Erythroblast (primary cell): ENCODE measurements at regions not wholly inside any gene's neighbourhood (a gene's known extent, or its start where the extent isn't known, plus 50 kb on each side); places are given as distances from the start of the nearest gene placed in this dataset.

ENCODE experiments used
- DNase-seq, 2 experiments: peaks; one replicate each; lab custom pipeline; 2025; lab: John Stamatoyannopoulos, UW
- GATA1 ChIP-seq: IDR thresholded peaks from 2 replicates; pipeline ENCODE4 v1.6.1; 2011; ENCODE audit warnings: low read depth, mild to moderate bottlenecking, control low read depth, low read length, moderate library complexity
- POLR2A ChIP-seq: IDR thresholded peaks from 2 replicates; pipeline ENCODE4 v1.6.1; 2011; ENCODE audit warnings: mild to moderate bottlenecking, low read length

GRCh38 chr16:66238696-66239095, 127.8 kb upstream of the CDH5 start:
- no peak for DNase-seq
- TF ChIP-seq GATA1 (no peak), POLR2A (no peak)

GRCh38 chr16:66236301-66236700, 130.2 kb upstream of the CDH5 start:
- no peak for DNase-seq
- TF ChIP-seq POLR2A (no peak), GATA1 (no peak)

- no peak for TF ChIP-seq GATA1
- no peak for TF ChIP-seq POLR2A
- DNase-seq, result no peak
These were observed 134.9 kb upstream of the CDH5 start for GRCh38 chr16:66231452-66232160.

GRCh38 chr16:66229651-66230050, 136.8 kb upstream of the CDH5 start:
- TF ChIP-seq POLR2A, result no peak
- no peak for TF ChIP-seq GATA1
- DNase-seq, result no peak

- no peak for DNase-seq
- TF ChIP-seq GATA1, result no peak
- TF ChIP-seq POLR2A, result no peak
These were observed 137.7 kb upstream of the CDH5 start for GRCh38 chr16:66228792-66229191.

- no peak for DNase-seq
- no peak for TF ChIP-seq GATA1
- TF ChIP-seq POLR2A, result no peak
These were observed 138.5 kb upstream of the CDH5 start for GRCh38 chr16:66227766-66228530.

GRCh38 chr16:66226762-66227161, 139.7 kb upstream of the CDH5 start:
- DNase-seq, result no peak
- TF ChIP-seq POLR2A (no peak), GATA1 (no peak)

GRCh38 chr16:66225696-66226095, 140.8 kb upstream of the CDH5 start:
- no peak for TF ChIP-seq GATA1
- no peak for TF ChIP-seq POLR2A
- no peak for DNase-seq

- DNase-seq, result no peak
- TF ChIP-seq GATA1, result no peak
- no peak for TF ChIP-seq POLR2A
These were observed 141.9 kb upstream of the CDH5 start for GRCh38 chr16:66224626-66225025.

GRCh38 chr16:66224186-66224585, 142.3 kb upstream of the CDH5 start:
- TF ChIP-seq GATA1, result no peak
- no peak for DNase-seq

- no peak for TF ChIP-seq POLR2A
- TF ChIP-seq GATA1, result no peak
- no peak for DNase-seq
These were observed 143.2 kb upstream of the CDH5 start for GRCh38 chr16:66223176-66223780.

- TF ChIP-seq POLR2A, result no peak
- no peak for TF ChIP-seq GATA1
- DNase-seq, result no peak
These were observed 143.7 kb upstream of the CDH5 start for GRCh38 chr16:66222756-66223155.

- DNase-seq, result no peak
- TF ChIP-seq POLR2A, result no peak
- TF ChIP-seq GATA1, result no peak
These were observed 145.8 kb upstream of the CDH5 start for GRCh38 chr16:66220702-66221101.

- DNase-seq, result no peak
- TF ChIP-seq GATA1 (no peak), POLR2A (no peak)
These were observed 147.0 kb upstream of the CDH5 start for GRCh38 chr16:66219491-66219890.
